HUES48 (cell line): ENCODE measurements at regions not wholly inside any gene's neighbourhood (a gene's known extent, or its start where the extent isn't known, plus 50 kb on each side); places are given as distances from the start of the nearest gene placed in this dataset.

Experiments used
- H3K27ac ChIP-seq: one replicate; pipeline ENCODE4 v1.7.0; 2013; ENCODE audit warnings: low read depth, low read length, inconsistent platforms
- H3K27me3 ChIP-seq: 2 replicates; pipeline ENCODE4 v1.6.1; 2013; ENCODE audit warnings: mild to moderate bottlenecking, low read length; ENCODE audit not compliant: control insufficient read depth, insufficient read depth
- H3K36me3 ChIP-seq: 2 replicates; pipeline ENCODE4 v1.6.1; 2013; ENCODE audit warnings: low read length; ENCODE audit not compliant: control insufficient read depth, insufficient read depth
- H3K4me1 ChIP-seq: 2 replicates; pipeline ENCODE4 v1.6.1; 2013; ENCODE audit warnings: mild to moderate bottlenecking, low read length; ENCODE audit not compliant: control insufficient read depth, insufficient read depth
- H3K4me3 ChIP-seq: 2 replicates; pipeline ENCODE4 v1.5.1; 2013; ENCODE audit warnings: mild to moderate bottlenecking, low read depth, low read length
- H3K9ac ChIP-seq: 2 replicates; pipeline ENCODE4 v1.6.1; 2013; ENCODE audit warnings: mild to moderate bottlenecking, low read depth, low read length, moderate library complexity
- H3K9me3 ChIP-seq: 2 replicates; pipeline ENCODE4 v1.6.1; 2013; ENCODE audit warnings: low read length; ENCODE audit not compliant: control insufficient read depth, insufficient read depth

GRCh38 chr2:2580341-2580740 lies 249.3 kb upstream of the MYT1L start:
- Histone ChIP-seq H3K4me3 (no peak overlapping the region), H3K9ac (no peak overlapping the region), H3K9me3 (no peaks in the 10 kb centered on the region), H3K27me3 (no peaks in the 10 kb centered on the region), H3K36me3 (no peaks in the 10 kb centered on the region), H3K27ac (no peak overlapping the region), H3K4me1 (no peaks in the 10 kb centered on the region)

- Histone ChIP-seq H3K27me3 (no peaks in the 10 kb centered on the region), H3K36me3 (no peaks in the 10 kb centered on the region)
Observed at GRCh38 chr2:2579814-2580213, 248.7 kb upstream of the MYT1L start.

GRCh38 chr2:2577407-2577831 lies 246.3 kb upstream of the MYT1L start:
- H3K27ac ChIP-seq: no peak overlapping the region
- H3K9ac ChIP-seq: no peak overlapping the region
- no peaks in the 10 kb centered on the region for H3K27me3 ChIP-seq
- H3K36me3 ChIP-seq: no peaks in the 10 kb centered on the region
- peaks cover 15% of the 10 kb centered on the region for H3K9me3 ChIP-seq
- no peaks in the 10 kb centered on the region for H3K4me1 ChIP-seq
- H3K4me3 ChIP-seq: no peak overlapping the region

More at GRCh38 chr2:2579814-2580213, 248.7 kb upstream of the MYT1L start:
- Histone ChIP-seq H3K4me1 (no peaks in the 10 kb centered on the region), H3K9me3 (no peaks in the 10 kb centered on the region), H3K4me3 (no peak overlapping the region), H3K27ac (no peak overlapping the region), H3K9ac (no peak overlapping the region)

- Histone ChIP-seq H3K27ac (no peak overlapping the region), H3K27me3 (no peaks in the 10 kb centered on the region), H3K9ac (no peak overlapping the region), H3K36me3 (no peaks in the 10 kb centered on the region), H3K4me1 (no peaks in the 10 kb centered on the region), H3K4me3 (no peak overlapping the region), H3K9me3 (peaks cover 15% of the 10 kb centered on the region)
Observed at GRCh38 chr2:2575870-2576386, 244.9 kb upstream of the MYT1L start.

GRCh38 chr2:2575181-2575577 lies 244.1 kb upstream of the MYT1L start:
- Histone ChIP-seq H3K27me3 (no peaks in the 10 kb centered on the region), H3K9me3 (peaks cover 15% of the 10 kb centered on the region), H3K4me3 (no peak overlapping the region), H3K4me1 (no peaks in the 10 kb centered on the region), H3K36me3 (no peaks in the 10 kb centered on the region), H3K9ac (no peak overlapping the region), H3K27ac (no peak overlapping the region)

GRCh38 chr2:2574401-2575180 lies 243.5 kb upstream of the MYT1L start:
- H3K27ac ChIP-seq: no peak overlapping the region
- H3K27me3 ChIP-seq: no peaks in the 10 kb centered on the region
- H3K9ac ChIP-seq: no peak overlapping the region

GRCh38 chr2:2573658-2574293 lies 242.7 kb upstream of the MYT1L start:
- Histone ChIP-seq H3K27ac (no peak overlapping the region), H3K9me3 (peaks cover 15% of the 10 kb centered on the region)

More at GRCh38 chr2:2574401-2575180, 243.5 kb upstream of the MYT1L start:
- Histone ChIP-seq H3K4me3 (no peak overlapping the region), H3K9me3 (peaks cover 15% of the 10 kb centered on the region), H3K4me1 (no peaks in the 10 kb centered on the region), H3K36me3 (no peaks in the 10 kb centered on the region)

GRCh38 chr2:2573205-2573604 lies 242.1 kb upstream of the MYT1L start:
- H3K36me3 ChIP-seq: no peaks in the 10 kb centered on the region
- H3K27ac ChIP-seq: no peak overlapping the region
- H3K9me3 ChIP-seq: peaks cover 15% of the 10 kb centered on the region
- H3K4me1 ChIP-seq: no peaks in the 10 kb centered on the region
- H3K27me3 ChIP-seq: no peaks in the 10 kb centered on the region
- no peak overlapping the region for H3K9ac ChIP-seq
- H3K4me3 ChIP-seq: no peak overlapping the region

More at GRCh38 chr2:2573658-2574293, 242.7 kb upstream of the MYT1L start:
- Histone ChIP-seq H3K27me3 (no peaks in the 10 kb centered on the region), H3K9ac (no peak overlapping the region), H3K4me3 (no peak overlapping the region), H3K4me1 (no peaks in the 10 kb centered on the region), H3K36me3 (no peaks in the 10 kb centered on the region)

GRCh38 chr2:2572393-2573204 lies 241.5 kb upstream of the MYT1L start:
- Histone ChIP-seq H3K4me3 (no peak overlapping the region), H3K27ac (no peak overlapping the region), H3K36me3 (no peaks in the 10 kb centered on the region), H3K9me3 (peaks cover 15% of the 10 kb centered on the region), H3K9ac (no peak overlapping the region), H3K4me1 (no peaks in the 10 kb centered on the region), H3K27me3 (no peaks in the 10 kb centered on the region)

GRCh38 chr2:2571301-2572150 lies 240.5 kb upstream of the MYT1L start:
- Histone ChIP-seq H3K9ac (no peak overlapping the region), H3K27ac (no peak overlapping the region), H3K4me3 (no peak overlapping the region), H3K36me3 (no peaks in the 10 kb centered on the region), H3K4me1 (no peaks in the 10 kb centered on the region), H3K9me3 (peaks cover 15% of the 10 kb centered on the region), H3K27me3 (no peaks in the 10 kb centered on the region)
